GM21786 (cell line): ENCODE measurements at regions not wholly inside any gene's neighbourhood (a gene's known extent, or its start where the extent isn't known, plus 50 kb on each side); places are given as distances from the start of the nearest gene placed in this dataset.

Experiments
- ATAC-seq: cut with Tn5 transposase; IDR thresholded peaks from one replicate; pipeline ENCODE4 v1.9.1; 2021; ENCODE audit not compliant: unreplicated experiment

GRCh38 chr5:106749826-106750225 lies 920.9 kb downstream of the EFNA5 start:
- no peak for ATAC-seq

GRCh38 chr5:106739127-106739526 lies 931.6 kb downstream of the EFNA5 start:
- no peak for ATAC-seq

- ATAC-seq = no peak
These were observed 933.6 kb downstream of the EFNA5 start for GRCh38 chr5:106737111-106737510.

- ATAC-seq = no peak
These were observed 938.1 kb downstream of the EFNA5 start for GRCh38 chr5:106732624-106733023.

- no peak for ATAC-seq
These were observed 939.8 kb downstream of the EFNA5 start for GRCh38 chr5:106730912-106731311.

GRCh38 chr5:106730506-106730905 lies 940.2 kb downstream of the EFNA5 start:
- ATAC-seq = no peak

GRCh38 chr5:106728208-106728607 lies 942.5 kb downstream of the EFNA5 start:
- no peak for ATAC-seq

- no peak for ATAC-seq
These were observed 943.7 kb downstream of the EFNA5 start for GRCh38 chr5:106727071-106727470.

GRCh38 chr5:106720367-106720766 lies 950.4 kb downstream of the EFNA5 start:
- no peak for ATAC-seq

GRCh38 chr5:106699796-106700195 lies 970.9 kb downstream of the EFNA5 start:
- ATAC-seq = no peak

- no peak for ATAC-seq
These were observed 971.5 kb downstream of the EFNA5 start for GRCh38 chr5:106699198-106699597.

GRCh38 chr5:106698169-106698568 lies 972.6 kb downstream of the EFNA5 start:
- no peak for ATAC-seq

- ATAC-seq = no peak
These were observed 979.0 kb downstream of the EFNA5 start for GRCh38 chr5:106691701-106692100.

- no peak for ATAC-seq
These were observed 980.2 kb downstream of the EFNA5 start for GRCh38 chr5:106690585-106690984.

GRCh38 chr5:106680330-106680729 lies 990.4 kb downstream of the EFNA5 start:
- peak; percentile 81 for ATAC-seq

- ATAC-seq = no peak
These were observed 993.7 kb downstream of the EFNA5 start for GRCh38 chr5:106677057-106677456.

- no peak for ATAC-seq
These were observed 995.0 kb downstream of the EFNA5 start for GRCh38 chr5:106675687-106676086.

- no peak for ATAC-seq
These were observed 996.8 kb downstream of the EFNA5 start for GRCh38 chr5:106673941-106674340.

GRCh38 chr5:106661866-106662265 lies 1008.9 kb downstream of the EFNA5 start:
- ATAC-seq = no peak

- ATAC-seq = no peak
These were observed 1010.1 kb downstream of the EFNA5 start for GRCh38 chr5:106660681-106661080.

- no peak for ATAC-seq
These were observed 1012.6 kb downstream of the EFNA5 start for GRCh38 chr5:106658150-106658549.

- no peak for ATAC-seq
These were observed 1013.9 kb downstream of the EFNA5 start for GRCh38 chr5:106656821-106657220.

- ATAC-seq = no peak
These were observed 1021.7 kb downstream of the EFNA5 start for GRCh38 chr5:106649031-106649430.

GRCh38 chr5:106648401-106648800 lies 1022.3 kb downstream of the EFNA5 start:
- no peak for ATAC-seq
